WTC11 (cell line): ENCODE measurements at regions not wholly inside any gene's neighbourhood (a gene's known extent, or its start where the extent isn't known, plus 50 kb on each side); places are given as distances from the start of the nearest gene placed in this dataset.

Source experiments
- ATAC-seq: fragments of 200-7000 bp; cut with Tn5 transposase; 2 replicates; pipeline ENCODE4 v1.10.0; 2021; ENCODE audit warnings: mild to moderate bottlenecking, moderate library complexity
- CTCF ChIA-PET: fragments of 300-600 bp; sonication (Branson Sonifier 250); formaldehyde crosslinking; loops from one replicate; lab custom pipeline; 2021; ENCODE audit warnings: antibody characterized with exemption; lab: Charles Lee
- POLR2A ChIA-PET: fragments of 350-600 bp; sonication (Branson Sonifier 250); formaldehyde crosslinking; loops from one replicate; lab custom pipeline; 2021; ENCODE audit warnings: antibody characterized with exemption; lab: Charles Lee
- DNase-seq: peaks from one replicate; pipeline ENCODE4 v3.0.0; 2021; ENCODE audit warnings: low spot score
- H3K27ac Mint-ChIP-seq: 2 replicates; pipeline ENCODE4 v1.8.0; 2021; ENCODE audit warnings: mixed read lengths
- H3K27me3 Mint-ChIP-seq: 2 replicates; pipeline ENCODE4 v1.8.0; 2021; ENCODE audit warnings: low read depth, mild to moderate bottlenecking, moderate library complexity, mixed read lengths
- H3K36me3 Mint-ChIP-seq: 2 replicates; pipeline ENCODE4 v1.8.0; 2021; ENCODE audit warnings: mixed read lengths
- H3K4me1 Mint-ChIP-seq: 2 replicates; pipeline ENCODE4 v1.8.0; 2022; ENCODE audit warnings: mixed read lengths
- H3K4me3 Mint-ChIP-seq: 2 replicates; pipeline ENCODE4 v1.8.0; 2021; ENCODE audit warnings: mild to moderate bottlenecking, moderate library complexity, mixed read lengths
- H3K9me3 Mint-ChIP-seq: 2 replicates; pipeline ENCODE4 v1.8.0; 2021; ENCODE audit warnings: mixed read lengths
- AFF4 ChIP-seq: sonication (generic); formaldehyde crosslinking; IDR thresholded peaks from 2 replicates; pipeline ENCODE4 v1.8.1; 2023; ENCODE audit warnings: mild to moderate bottlenecking, missing genetic modification reagents, borderline replicate concordance
- ATF3 ChIP-seq: sonication (generic); formaldehyde crosslinking; conservative IDR thresholded peaks from 2 replicates; pipeline ENCODE4 v1.8.1; 2022; ENCODE audit warnings: mild to moderate bottlenecking, missing genetic modification reagents
- CTCF ChIP-seq: fragments of 200-600 bp; IDR thresholded peaks from 2 replicates; pipeline ENCODE4 v1.8.0; 2022; ENCODE audit warnings: antibody characterized with exemption
- E2F5 ChIP-seq: sonication (generic); formaldehyde crosslinking; IDR thresholded peaks from 2 replicates; pipeline ENCODE4 v1.8.1; 2022; ENCODE audit warnings: mild to moderate bottlenecking, moderate library complexity, missing genetic modification reagents
- KAT7 ChIP-seq: sonication (generic); formaldehyde crosslinking; IDR thresholded peaks from 2 replicates; pipeline ENCODE4 v1.8.1; 2023; ENCODE audit warnings: missing genetic modification reagents, mild to moderate bottlenecking, borderline replicate concordance
- NFATC4 ChIP-seq: fragments of 250-450 bp; sonication (Bioruptor Pico); IDR thresholded peaks from 2 replicates; pipeline ENCODE4 v1.9.0; 2021; ENCODE audit warnings: mild to moderate bottlenecking
- NFYB ChIP-seq: sonication (generic); formaldehyde crosslinking; conservative IDR thresholded peaks from 2 replicates; pipeline ENCODE4 v1.8.0; 2022; ENCODE audit warnings: low read depth, missing genetic modification reagents
- RELA ChIP-seq: sonication (generic); formaldehyde crosslinking; IDR thresholded peaks from 2 replicates; pipeline ENCODE4 v1.8.1; 2022; ENCODE audit warnings: missing genetic modification reagents, mild to moderate bottlenecking, borderline replicate concordance
- SP1 ChIP-seq: sonication (generic); formaldehyde crosslinking; conservative IDR thresholded peaks from 2 replicates; pipeline ENCODE4 v1.8.1; 2022; ENCODE audit warnings: missing genetic modification reagents
- TEAD1 ChIP-seq: sonication (generic); formaldehyde crosslinking; IDR thresholded peaks from 2 replicates; pipeline ENCODE4 v1.8.0; 2022; ENCODE audit warnings: mild to moderate bottlenecking, missing genetic modification reagents
- TP53 ChIP-seq: sonication (generic); formaldehyde crosslinking; IDR thresholded peaks from 2 replicates; pipeline ENCODE4 v1.8.1; 2023; ENCODE audit warnings: mild to moderate bottlenecking, missing genetic modification reagents
- USF1 ChIP-seq: sonication (generic); formaldehyde crosslinking; IDR thresholded peaks from 2 replicates; pipeline ENCODE4 v1.8.0; 2022; ENCODE audit warnings: mild to moderate bottlenecking, missing genetic modification reagents
- ZBTB43 ChIP-seq: sonication (generic); formaldehyde crosslinking; IDR thresholded peaks from 2 replicates; pipeline ENCODE4 v1.8.1; 2023; ENCODE audit warnings: mild to moderate bottlenecking, missing genetic modification reagents
- ZNF138 ChIP-seq: sonication (generic); formaldehyde crosslinking; conservative IDR thresholded peaks from 2 replicates; pipeline ENCODE4 v1.8.1; 2022; ENCODE audit warnings: mild to moderate bottlenecking, moderate library complexity, missing genetic modification reagents
- ZNF232 ChIP-seq: sonication (generic); formaldehyde crosslinking; IDR thresholded peaks from 2 replicates; pipeline ENCODE4 v1.8.0; 2022; ENCODE audit warnings: mild to moderate bottlenecking, missing genetic modification reagents
- ZNF396 ChIP-seq: fragments of 250-450 bp; sonication (Bioruptor Pico); IDR thresholded peaks from 2 replicates; pipeline ENCODE4 v1.8.0; 2021; ENCODE audit warnings: mild to moderate bottlenecking, moderate library complexity, borderline replicate concordance
- ZNF423 ChIP-seq: fragments of 250-450 bp; sonication (Bioruptor Pico); IDR thresholded peaks from 2 replicates; pipeline ENCODE4 v2.1.2; 2022; ENCODE audit warnings: mild to moderate bottlenecking, moderate library complexity
- ZNF671 ChIP-seq: fragments of 250-450 bp; sonication (Bioruptor Pico); IDR thresholded peaks from 2 replicates; pipeline ENCODE4 v1.8.0; 2021; ENCODE audit warnings: mild to moderate bottlenecking
- TF ChIP-seq, protein P1 (sequence below): fragments of 250-450 bp; sonication (Bioruptor Pico); IDR thresholded peaks from 2 replicates; pipeline ENCODE4 v1.9.0; 2021; ENCODE audit warnings: mild to moderate bottlenecking
- TF ChIP-seq, protein P2 (sequence below): sonication (generic); formaldehyde crosslinking; IDR thresholded peaks from 2 replicates; pipeline ENCODE4 v1.8.0; 2022; ENCODE audit warnings: mild to moderate bottlenecking, missing genetic modification reagents

GRCh38 chr4:34309383-34309906 lies 1934.9 kb downstream of the ARAP2 start:
- H3K4me3 Mint-ChIP-seq, result no peak overlapping the region
- no peak overlapping the region for H3K27ac Mint-ChIP-seq
- H3K9me3 Mint-ChIP-seq, result peaks cover 7% of the 10 kb centered on the region
- ChIA-PET CTCF (no interaction called here), POLR2A (no interaction called here)
- H3K27me3 Mint-ChIP-seq, result no peaks in the 10 kb centered on the region
- no peak for ATAC-seq
- no peak for DNase-seq
- no peaks in the 10 kb centered on the region for H3K36me3 Mint-ChIP-seq
- TF ChIP-seq ZNF232 (CRISPR knock-in tag), result no peak
- no peak for TF ChIP-seq ZNF671 (CRISPR knock-in tag)
- TF ChIP-seq CTCF, result no peak
- no peak for TF ChIP-seq E2F5 (CRISPR knock-in tag)
- no peak for TF ChIP-seq USF1 (CRISPR knock-in tag)
- no peak for TF ChIP-seq ZBTB43 (CRISPR knock-in tag)
- no peak for TF ChIP-seq ZNF396 (CRISPR knock-in tag)
- TF ChIP-seq NFATC4 (CRISPR knock-in tag), result no peak
- no peak for TF ChIP-seq ZNF423 (CRISPR knock-in tag)
- TF ChIP-seq TEAD1, result no peak
- TF ChIP-seq, protein P1, sequence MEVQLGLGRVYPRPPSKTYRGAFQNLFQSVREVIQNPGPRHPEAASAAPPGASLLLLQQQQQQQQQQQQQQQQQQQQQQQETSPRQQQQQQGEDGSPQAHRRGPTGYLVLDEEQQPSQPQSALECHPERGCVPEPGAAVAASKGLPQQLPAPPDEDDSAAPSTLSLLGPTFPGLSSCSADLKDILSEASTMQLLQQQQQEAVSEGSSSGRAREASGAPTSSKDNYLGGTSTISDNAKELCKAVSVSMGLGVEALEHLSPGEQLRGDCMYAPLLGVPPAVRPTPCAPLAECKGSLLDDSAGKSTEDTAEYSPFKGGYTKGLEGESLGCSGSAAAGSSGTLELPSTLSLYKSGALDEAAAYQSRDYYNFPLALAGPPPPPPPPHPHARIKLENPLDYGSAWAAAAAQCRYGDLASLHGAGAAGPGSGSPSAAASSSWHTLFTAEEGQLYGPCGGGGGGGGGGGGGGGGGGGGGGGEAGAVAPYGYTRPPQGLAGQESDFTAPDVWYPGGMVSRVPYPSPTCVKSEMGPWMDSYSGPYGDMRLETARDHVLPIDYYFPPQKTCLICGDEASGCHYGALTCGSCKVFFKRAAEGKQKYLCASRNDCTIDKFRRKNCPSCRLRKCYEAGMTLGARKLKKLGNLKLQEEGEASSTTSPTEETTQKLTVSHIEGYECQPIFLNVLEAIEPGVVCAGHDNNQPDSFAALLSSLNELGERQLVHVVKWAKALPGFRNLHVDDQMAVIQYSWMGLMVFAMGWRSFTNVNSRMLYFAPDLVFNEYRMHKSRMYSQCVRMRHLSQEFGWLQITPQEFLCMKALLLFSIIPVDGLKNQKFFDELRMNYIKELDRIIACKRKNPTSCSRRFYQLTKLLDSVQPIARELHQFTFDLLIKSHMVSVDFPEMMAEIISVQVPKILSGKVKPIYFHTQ (CRISPR knock-in tag), result no peak
- TF ChIP-seq AFF4 (CRISPR knock-in tag), result no peak
- TF ChIP-seq ATF3, result no peak
- TF ChIP-seq SP1 (CRISPR knock-in tag), result no peak
- TF ChIP-seq RELA (CRISPR knock-in tag), result no peak
- TF ChIP-seq, protein P2, sequence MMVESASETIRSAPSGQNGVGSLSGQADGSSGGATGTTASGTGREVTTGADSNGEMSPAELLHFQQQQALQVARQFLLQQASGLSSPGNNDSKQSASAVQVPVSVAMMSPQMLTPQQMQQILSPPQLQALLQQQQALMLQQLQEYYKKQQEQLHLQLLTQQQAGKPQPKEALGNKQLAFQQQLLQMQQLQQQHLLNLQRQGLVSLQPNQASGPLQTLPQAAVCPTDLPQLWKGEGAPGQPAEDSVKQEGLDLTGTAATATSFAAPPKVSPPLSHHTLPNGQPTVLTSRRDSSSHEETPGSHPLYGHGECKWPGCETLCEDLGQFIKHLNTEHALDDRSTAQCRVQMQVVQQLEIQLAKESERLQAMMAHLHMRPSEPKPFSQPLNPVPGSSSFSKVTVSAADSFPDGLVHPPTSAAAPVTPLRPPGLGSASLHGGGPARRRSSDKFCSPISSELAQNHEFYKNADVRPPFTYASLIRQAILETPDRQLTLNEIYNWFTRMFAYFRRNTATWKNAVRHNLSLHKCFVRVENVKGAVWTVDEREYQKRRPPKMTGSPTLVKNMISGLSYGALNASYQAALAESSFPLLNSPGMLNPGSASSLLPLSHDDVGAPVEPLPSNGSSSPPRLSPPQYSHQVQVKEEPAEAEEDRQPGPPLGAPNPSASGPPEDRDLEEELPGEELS (CRISPR knock-in tag), result no peak
- no peak for TF ChIP-seq ZNF138 (CRISPR knock-in tag)
- no peak for TF ChIP-seq KAT7
- no peak for TF ChIP-seq TP53 (CRISPR knock-in tag)
- TF ChIP-seq NFYB (CRISPR knock-in tag), result no peak
- peaks cover 30% of the 10 kb centered on the region for H3K4me1 Mint-ChIP-seq
